CD4-positive, alpha-beta T cell (primary cell): ENCODE measurements at regions not wholly inside any gene's neighbourhood (a gene's known extent, or its start where the extent isn't known, plus 50 kb on each side); places are given as distances from the start of the nearest gene placed in this dataset.

Source experiments
- ATAC-seq: fragments of 200-7000 bp; cut with Tn5 transposase; one replicate; pipeline ENCODE4 v1.10.0; 2022; ENCODE audit warnings: mild to moderate bottlenecking; ENCODE audit not compliant: poor library complexity
- CTCF ChIA-PET: fragments of 350-600 bp; sonication (Branson Sonifier 250); formaldehyde crosslinking; loops from one replicate; lab custom pipeline; 2021; ENCODE audit warnings: antibody characterized with exemption, inconsistent platforms; lab: Charles Lee
- POLR2A ChIA-PET: fragments of 350-600 bp; sonication (Branson Sonifier 250); formaldehyde crosslinking; loops from one replicate; lab custom pipeline; 2021; ENCODE audit warnings: antibody characterized with exemption, inconsistent platforms; lab: Charles Lee
- DNase-seq, 14 experiments: peaks; one replicate each; pipeline ENCODE4 v3.0.0-alpha.2; 2013 to 2020; ENCODE audit warnings: mixed read lengths in 2 of 14
- H3K27ac ChIP-seq, 2 donors: one replicate each; pipeline versions ENCODE4 v1.5.1 to v1.7.0; 2013; ENCODE audit warnings: low read length in 2 of 2, low read depth in 1 of 2, mild to moderate bottlenecking in 1 of 2
- H3K27me3 ChIP-seq, 2 experiments: 1 replicate in 1 of 2; 2 replicates in 1 of 2; pipeline versions ENCODE4 v1.6.1 to v1.7.0; 2013; ENCODE audit warnings: low read length in 2 of 2, control low read depth in 1 of 2, mild to moderate bottlenecking in 1 of 2, moderate library complexity in 1 of 2; ENCODE audit not compliant: insufficient read depth in 2 of 2, control insufficient read depth in 1 of 2
- H3K36me3 ChIP-seq: one replicate; pipeline ENCODE4 v1.6.1; 2013; ENCODE audit warnings: low read length, control low read depth; ENCODE audit not compliant: insufficient read depth
- H3K4me1 ChIP-seq: one replicate; pipeline ENCODE4 v1.6.1; 2013; ENCODE audit warnings: low read length, control low read depth; ENCODE audit not compliant: insufficient read depth
- H3K4me3 ChIP-seq: one replicate; pipeline ENCODE4 v1.5.1; 2013; ENCODE audit warnings: mild to moderate bottlenecking, low read length, moderate library complexity
- H3K9me3 ChIP-seq, 2 experiments: 1 replicate in 1 of 2; 2 replicates in 1 of 2; pipeline versions ENCODE4 v1.6.1 to v1.7.0; 2013; ENCODE audit warnings: low read length in 2 of 2, mild to moderate bottlenecking in 2 of 2, control low read depth in 1 of 2, moderate library complexity in 1 of 2; ENCODE audit not compliant: control insufficient read depth in 1 of 2, insufficient read depth in 1 of 2
- H3K27ac Mint-ChIP-seq: one replicate; pipeline ENCODE4 v1.8.0; 2020; ENCODE audit warnings: mixed read lengths
- H3K27me3 Mint-ChIP-seq: one replicate; pipeline ENCODE4 v1.8.0; 2021; ENCODE audit warnings: mixed read lengths
- H3K36me3 Mint-ChIP-seq: one replicate; pipeline ENCODE4 v1.8.0; 2021; ENCODE audit warnings: low read depth, mixed read lengths
- H3K4me1 Mint-ChIP-seq: one replicate; pipeline ENCODE4 v1.8.0; 2021; ENCODE audit warnings: low read depth, mixed read lengths
- H3K4me3 Mint-ChIP-seq: one replicate; pipeline ENCODE4 v1.8.0; 2020; ENCODE audit warnings: mild to moderate bottlenecking, mixed read lengths
- H3K9me3 Mint-ChIP-seq: one replicate; pipeline ENCODE4 v1.8.0; 2020; ENCODE audit warnings: mixed read lengths
- intact Hi-C, 2 experiments: fragments of 100-400 bp; cut with DNase I in 1 of 2; cut with micrococcal nuclease in 1 of 2; formaldehyde crosslinking; loops; one replicate each; pipeline versions ENCODE4 v1.15.1 to v1.9.0; 2023 to 2025; cut with DNase I, micrococcal nuclease
- TF ChIP-seq, protein P1 (sequence below): fragments of 200-600 bp; IDR thresholded peaks from one replicate; pipeline ENCODE4 v1.8.0; 2022; ENCODE audit warnings: antibody characterized with exemption, mild to moderate bottlenecking

DNA sequence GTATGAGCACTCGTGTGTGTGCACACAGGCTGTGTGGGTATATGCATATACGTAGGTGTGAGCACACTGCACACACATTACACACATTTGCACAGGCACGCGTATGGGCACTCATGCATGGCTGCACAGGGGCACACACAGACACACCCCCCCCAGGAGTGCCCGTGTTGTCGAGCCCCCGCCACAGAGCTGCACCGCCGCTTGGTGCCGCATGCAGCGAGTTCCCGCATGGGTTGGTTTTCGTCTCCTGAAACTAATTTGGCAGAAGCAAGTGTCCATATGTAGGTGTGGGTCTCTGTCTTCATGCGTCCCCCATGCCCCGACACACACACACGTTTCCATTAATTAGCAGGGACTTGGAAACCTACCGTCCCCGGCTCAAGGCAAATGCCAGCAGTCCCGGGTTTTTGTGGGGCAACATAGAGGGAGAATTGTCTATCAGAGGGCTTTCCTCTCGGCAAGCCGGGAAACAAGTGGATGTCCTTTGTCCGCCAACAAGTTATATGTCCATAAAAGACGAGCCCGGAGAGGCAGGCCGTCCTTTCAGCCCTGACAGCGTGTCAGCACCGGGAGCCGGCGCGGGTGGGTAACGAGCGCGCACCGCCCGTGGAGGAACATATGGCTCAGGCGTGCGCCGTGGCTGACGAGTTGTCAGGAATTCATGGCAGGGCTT is 1291.7 kb downstream of the BRD1 start:
- no peaks in the 10 kb centered on the region for H3K36me3 ChIP-seq
- H3K27ac ChIP-seq, result no peak overlapping the region
- H3K27me3 ChIP-seq, result no peaks in the 10 kb centered on the region
- TF ChIP-seq, protein P1, sequence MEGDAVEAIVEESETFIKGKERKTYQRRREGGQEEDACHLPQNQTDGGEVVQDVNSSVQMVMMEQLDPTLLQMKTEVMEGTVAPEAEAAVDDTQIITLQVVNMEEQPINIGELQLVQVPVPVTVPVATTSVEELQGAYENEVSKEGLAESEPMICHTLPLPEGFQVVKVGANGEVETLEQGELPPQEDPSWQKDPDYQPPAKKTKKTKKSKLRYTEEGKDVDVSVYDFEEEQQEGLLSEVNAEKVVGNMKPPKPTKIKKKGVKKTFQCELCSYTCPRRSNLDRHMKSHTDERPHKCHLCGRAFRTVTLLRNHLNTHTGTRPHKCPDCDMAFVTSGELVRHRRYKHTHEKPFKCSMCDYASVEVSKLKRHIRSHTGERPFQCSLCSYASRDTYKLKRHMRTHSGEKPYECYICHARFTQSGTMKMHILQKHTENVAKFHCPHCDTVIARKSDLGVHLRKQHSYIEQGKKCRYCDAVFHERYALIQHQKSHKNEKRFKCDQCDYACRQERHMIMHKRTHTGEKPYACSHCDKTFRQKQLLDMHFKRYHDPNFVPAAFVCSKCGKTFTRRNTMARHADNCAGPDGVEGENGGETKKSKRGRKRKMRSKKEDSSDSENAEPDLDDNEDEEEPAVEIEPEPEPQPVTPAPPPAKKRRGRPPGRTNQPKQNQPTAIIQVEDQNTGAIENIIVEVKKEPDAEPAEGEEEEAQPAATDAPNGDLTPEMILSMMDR, result no peak
- Mint-ChIP-seq H3K27ac (no peak overlapping the region), H3K4me1 (no peaks in the 10 kb centered on the region), H3K36me3 (no peaks in the 10 kb centered on the region), H3K4me3 (no peak overlapping the region), H3K9me3 (no peaks in the 10 kb centered on the region), H3K27me3 (peaks cover 7% of the 10 kb centered on the region)
- H3K4me3 ChIP-seq, result no peak overlapping the region
- ChIA-PET CTCF (no interaction called here), POLR2A (no interaction called here)
- ATAC-seq (no peak), DNase-seq (no peak)
- intact Hi-C loops, result no loop called here
- peaks cover 0 to 19% of the 10 kb centered on the region in 2 experiments for H3K9me3 ChIP-seq
- no peaks in the 10 kb centered on the region for H3K4me1 ChIP-seq

- ATAC-seq (no peak), DNase-seq (no peak)
- H3K9me3 ChIP-seq, result peaks cover 0 to 19% of the 10 kb centered on the region in 2 experiments
- POLR2A ChIA-PET, result no interaction called here
- H3K9me3 Mint-ChIP-seq, result no peaks in the 10 kb centered on the region
- TF ChIP-seq, protein P1, result no peak
- no peak overlapping the region for H3K4me3 ChIP-seq
- H3K27me3 ChIP-seq, result no peaks in the 10 kb centered on the region
- no peaks in the 10 kb centered on the region for H3K4me1 ChIP-seq
- H3K36me3 ChIP-seq, result no peaks in the 10 kb centered on the region
- H3K4me1 Mint-ChIP-seq, result no peaks in the 10 kb centered on the region
- peaks cover 7% of the 10 kb centered on the region for H3K27me3 Mint-ChIP-seq
- H3K27ac Mint-ChIP-seq, result no peak overlapping the region
- H3K27ac ChIP-seq, result no peak overlapping the region
- intact Hi-C loops, result no loop called here
- H3K36me3 Mint-ChIP-seq, result no peaks in the 10 kb centered on the region
- CTCF ChIA-PET, result no interaction called here
- H3K4me3 Mint-ChIP-seq, result no peak overlapping the region
These were observed 1293.2 kb downstream of the BRD1 start for GRCh38 chr22:48534395-48534958.

DNA sequence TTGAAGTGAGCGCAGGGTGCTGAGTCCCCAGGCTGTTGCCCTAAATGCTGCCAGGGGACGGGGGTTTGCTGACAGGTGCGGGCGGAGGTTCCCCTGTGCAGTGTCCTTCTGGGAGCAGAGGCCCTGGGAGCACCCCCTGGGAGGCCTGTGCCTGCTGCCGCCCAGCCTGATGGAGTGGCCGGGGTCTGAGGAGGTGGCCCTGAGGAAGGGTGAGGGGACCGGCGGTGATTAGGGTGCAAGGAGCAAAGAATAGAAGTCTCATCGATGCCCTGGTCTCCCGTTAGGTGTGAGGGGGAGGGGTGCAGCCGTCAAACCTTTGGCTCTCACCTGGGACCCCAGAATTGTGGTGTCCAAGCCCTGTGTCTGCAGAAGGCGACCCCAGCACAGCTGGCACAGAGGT is 1294.7 kb downstream of the BRD1 start:
- peaks cover 0 to 19% of the 10 kb centered on the region in 2 experiments for H3K9me3 ChIP-seq
- Mint-ChIP-seq H3K4me1 (no peaks in the 10 kb centered on the region), H3K9me3 (no peaks in the 10 kb centered on the region), H3K27me3 (peaks cover 7% of the 10 kb centered on the region), H3K36me3 (no peaks in the 10 kb centered on the region), H3K4me3 (no peak overlapping the region), H3K27ac (no peak overlapping the region)
- no peak for DNase-seq
- no peak for ATAC-seq
- H3K36me3 ChIP-seq, result no peaks in the 10 kb centered on the region
- H3K27ac ChIP-seq, result no peak overlapping the region
- intact Hi-C loops, result no loop called here
- no peak overlapping the region for H3K4me3 ChIP-seq
- ChIA-PET CTCF (no interaction called here), POLR2A (no interaction called here)
- no peaks in the 10 kb centered on the region for H3K27me3 ChIP-seq
- H3K4me1 ChIP-seq, result no peaks in the 10 kb centered on the region
- TF ChIP-seq, protein P1, result no peak
